ENCODE measurements at regions not wholly inside any gene's neighbourhood (a gene's known extent, or its start where the extent isn't known, plus 50 kb on each side); places are given as distances from the start of the nearest gene placed in this dataset.

- FAIRE-seq (no peak), ATAC-seq (no peak), DNase-seq (ENCODE audit: extremely low read depth in 1 of 4, low spot score in 3 of 4) (no peak)
- WGBS (ENCODE audit: insufficient coverage, low coverage, missing lambda C conversion rate) = 0% methylated on average over 1 of the region's 2 CpGs
- Histone ChIP-seq H4K20me1 (replicated peaks; ENCODE audit: control insufficient read depth, insufficient read depth, low read length) (no peaks in the 10 kb centered on the region), H2AFZ (ENCODE audit: low read depth, low read length) (no peak overlapping the region), H3K27ac (ENCODE audit: extremely low read depth, low read depth, low read length) (no peak overlapping the region), H3K4me3 (no peak overlapping the region), H3K27me3 (ENCODE audit: control insufficient read depth in 2 of 2, insufficient read depth in 2 of 2, low read length in 2 of 2) (no peaks in the 10 kb centered on the region), H3K9ac (ENCODE audit: insufficient read depth in 1 of 2, low read depth in 2 of 2, low read length in 2 of 2) (no peak overlapping the region), H3K4me2 (ENCODE audit: insufficient read depth, low read length) (no peak overlapping the region), H3K9me3 (replicated peaks; ENCODE audit: control insufficient read depth, insufficient read depth, low read depth, low read length) (no peaks in the 10 kb centered on the region), H3K36me3 (ENCODE audit: control insufficient read depth, insufficient read depth, low read length) (no peaks in the 10 kb centered on the region), H3K4me1 (replicated peaks in 1 of 2; ENCODE audit: control insufficient read depth in 2 of 2, insufficient read depth in 2 of 2, low read length in 2 of 2) (no peaks in the 10 kb centered on the region), H3K79me2 (ENCODE audit: control insufficient read depth, insufficient read depth, low read length) (no peaks in the 10 kb centered on the region), H3K9me1 (ENCODE audit: control insufficient read depth, insufficient read depth, low read length) (no peaks in the 10 kb centered on the region)
- CTCF ChIA-PET (ENCODE audit: low intra/inter-chr PET ratio) = no interaction called here
- intact Hi-C loops (cut with micrococcal nuclease) (no loop called here), in situ Hi-C loops (cut with MboI) (no loop called here)
- no TSS peak for BruUV-seq (replicated peaks)
- TF ChIP-seq ZNF324 (CRISPR knock-in tag; IDR thresholded peaks at IDR 0.05) = no peak
- POLR2A ChIA-PET = interaction anchor here (0.6 kb wide), 1 partner anchor 41 kb away, joined by 4 read pairs; no protein-coding TSS in a partner anchor
Measured at GRCh38 chr20:12660918-12661317, 347.9 kb upstream of the SPTLC3 start.

- ATAC-seq = no peak
- Histone ChIP-seq H3K4me2 (ENCODE audit: insufficient read depth, low read length) (no peak overlapping the region), H3K36me3 (ENCODE audit: control insufficient read depth, insufficient read depth, low read length) (no peaks in the 10 kb centered on the region), H3K27me3 (ENCODE audit: control insufficient read depth in 2 of 2, insufficient read depth in 2 of 2, low read length in 2 of 2) (no peaks in the 10 kb centered on the region), H4K20me1 (replicated peaks; ENCODE audit: control insufficient read depth, insufficient read depth, low read length) (no peaks in the 10 kb centered on the region), H3K4me3 (no peak overlapping the region), H3K9ac (ENCODE audit: insufficient read depth in 1 of 2, low read depth in 2 of 2, low read length in 2 of 2) (no peak overlapping the region), H3K9me3 (replicated peaks; ENCODE audit: control insufficient read depth, insufficient read depth, low read depth, low read length) (no peaks in the 10 kb centered on the region), H3K9me1 (ENCODE audit: control insufficient read depth, insufficient read depth, low read length) (no peaks in the 10 kb centered on the region), H2AFZ (ENCODE audit: low read depth, low read length) (no peak overlapping the region), H3K27ac (ENCODE audit: extremely low read depth, low read depth, low read length) (no peak overlapping the region), H3K4me1 (replicated peaks in 1 of 2; ENCODE audit: control insufficient read depth in 2 of 2, insufficient read depth in 2 of 2, low read length in 2 of 2) (no peaks in the 10 kb centered on the region), H3K79me2 (ENCODE audit: control insufficient read depth, insufficient read depth, low read length) (no peaks in the 10 kb centered on the region)
- 0% methylated on average over 1 of the region's 1 CpG for WGBS (ENCODE audit: insufficient coverage, low coverage, missing lambda C conversion rate)
- no TSS peak for BruUV-seq (replicated peaks)
- DNase-seq (ENCODE audit: extremely low read depth in 1 of 4, low spot score in 3 of 4) = no peak
- in situ Hi-C loops (cut with MboI) (no loop called here), intact Hi-C loops (cut with micrococcal nuclease) (no loop called here)
- FAIRE-seq = no peak
- POLR2A ChIA-PET = no interaction called here
- TF ChIP-seq ZNF77 (CRISPR knock-in tag; IDR thresholded peaks at IDR 0.05) = no peak
- no peak for TF ChIP-seq SRSF1 (IDR thresholded peaks at IDR 0.05; ENCODE audit: low read depth, low read length)
- peak; percentile 28; the same call in 1 of the 2 replicates for TF ChIP-seq MAFG (tag; conservative IDR thresholded peaks at IDR 0.05)
- TF ChIP-seq TCF7L2 (IDR thresholded peaks at IDR 0.05; ENCODE audit: low read depth, low read length) = no peak
- CTCF ChIA-PET (ENCODE audit: low intra/inter-chr PET ratio) = no interaction called here
Measured at GRCh38 chr20:12670301-12670700, 338.5 kb upstream of the SPTLC3 start.
